Right cardiac atrium (tissue), 5 donors: ENCODE measurements at regions not wholly inside any gene's neighbourhood (a gene's known extent, or its start where the extent isn't known, plus 50 kb on each side); places are given as distances from the start of the nearest gene placed in this dataset.

Experiments
- ATAC-seq, 2 donors: fragments of 200-7000 bp; cut with Tn5 transposase; one replicate each; pipeline versions ENCODE4 v1.8.0 to v1.9.1; 2020; ENCODE audit warnings: moderate library complexity in 2 of 2, mild to moderate bottlenecking in 1 of 2
- DNase-seq, 3 donors: peaks; one replicate each; pipeline ENCODE4 v3.0.0-alpha.2; 2020
- H3K27ac ChIP-seq: one replicate; pipeline ENCODE4 v1.5.1; 2013; ENCODE audit warnings: mild to moderate bottlenecking, low read length, control low read depth, moderate library complexity
- H3K27me3 ChIP-seq: one replicate; pipeline ENCODE4 v1.6.1; 2013; ENCODE audit not compliant: control insufficient read depth, insufficient read depth
- H3K4me1 ChIP-seq: one replicate; pipeline ENCODE4 v1.6.1; 2013; ENCODE audit warnings: low read length; ENCODE audit not compliant: control insufficient read depth, insufficient read depth
- H3K4me3 ChIP-seq: one replicate; pipeline ENCODE4 v1.5.1; 2013; ENCODE audit warnings: low read length, control low read depth
- H3K9me3 ChIP-seq: one replicate; pipeline ENCODE4 v1.6.1; 2013; ENCODE audit warnings: low read length; ENCODE audit not compliant: control insufficient read depth
- WGBS: extraction: QIAGEN DNeasy Blood & Tissue Kit; methylation state at CpG from one replicate; pipeline ENCODE4 v1.1.7; 2013; 5-methylcytosine and 5-hydroxymethylcytosine counted together
- intact Hi-C, 4 donors: fragments of 100-400 bp; cut with DNase I; formaldehyde crosslinking; loops; one replicate each; pipeline versions ENCODE4 v1.11.0 to v1.14.0; 2022 to 2023
- donor health status: healthy with polysubstance abuse.
- donor health status: DM: no; HTN: yes; CAD: no.
- donor health status: DM: no; HTN: no; CAD: no.
- donor health status: DM: no; HTN: yes; CAD: no; lungs with severe emphysema.
- donor health status: DM: yes; HTN: yes; CAD: no.

DNA sequence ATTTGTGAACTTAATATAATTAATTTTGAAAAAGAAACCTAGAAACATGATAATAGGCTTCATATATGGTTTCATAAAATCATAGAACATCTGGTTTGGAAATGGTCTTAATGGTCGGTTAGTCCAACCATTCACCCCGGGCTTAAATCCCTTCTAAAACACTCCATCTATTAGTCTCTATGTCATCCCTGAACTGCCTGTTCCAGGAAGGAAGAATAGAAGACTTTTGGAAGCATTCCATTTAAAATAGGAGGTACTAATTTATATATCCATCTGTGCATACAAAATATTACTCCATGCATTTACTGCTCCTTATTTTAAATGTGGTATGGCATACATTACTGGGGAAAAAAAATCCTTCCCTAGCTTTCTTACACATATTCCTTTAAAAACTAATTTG lies 262.2 kb upstream of the DDX53 start:
- Histone ChIP-seq H3K4me3 (no peak overlapping the region), H3K27me3 (no peaks in the 10 kb centered on the region), H3K9me3 (no peaks in the 10 kb centered on the region), H3K4me1 (no peaks in the 10 kb centered on the region), H3K27ac (no peak overlapping the region)
- no peak for ATAC-seq
- 86% methylated on average over 2 of the region's 2 CpGs for WGBS
- DNase-seq, result no peak
- intact Hi-C loops, result no loop called here

DNA sequence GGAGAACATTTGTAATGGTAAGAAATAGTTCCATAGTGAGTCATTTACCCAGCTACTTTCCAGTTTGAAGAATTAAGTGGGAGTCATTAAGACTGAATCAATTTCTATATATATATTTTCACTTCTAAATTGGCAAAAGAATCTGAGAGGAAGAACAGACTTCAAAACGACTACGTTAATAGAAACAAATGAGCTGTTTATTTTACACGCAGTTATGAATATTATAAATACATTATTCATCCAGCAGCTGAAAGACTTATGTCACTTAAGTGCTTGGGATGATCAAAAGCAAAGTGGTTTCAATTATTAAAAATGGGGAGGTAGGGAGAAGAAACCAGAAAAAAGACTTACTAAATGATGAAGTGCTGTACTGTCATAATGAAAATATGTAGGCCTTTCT lies 260.5 kb upstream of the DDX53 start:
- ATAC-seq (no peak), DNase-seq (no peak)
- Histone ChIP-seq H3K27me3 (no peaks in the 10 kb centered on the region), H3K27ac (no peak overlapping the region), H3K4me3 (no peak overlapping the region), H3K9me3 (no peaks in the 10 kb centered on the region), H3K4me1 (no peaks in the 10 kb centered on the region)
- intact Hi-C loops, result no loop called here
- WGBS, result 79% methylated on average over 3 of the region's 3 CpGs

GRCh38 chrX:22740836-22741235 lies 258.9 kb upstream of the DDX53 start:
- Histone ChIP-seq H3K27ac (no peak overlapping the region), H3K4me3 (no peak overlapping the region), H3K9me3 (no peaks in the 10 kb centered on the region), H3K4me1 (no peaks in the 10 kb centered on the region), H3K27me3 (no peaks in the 10 kb centered on the region)
- ATAC-seq, result no peak
- WGBS, result 62% methylated on average over 4 of the region's 4 CpGs
- no peak for DNase-seq
- intact Hi-C loops, result no loop called here

DNA sequence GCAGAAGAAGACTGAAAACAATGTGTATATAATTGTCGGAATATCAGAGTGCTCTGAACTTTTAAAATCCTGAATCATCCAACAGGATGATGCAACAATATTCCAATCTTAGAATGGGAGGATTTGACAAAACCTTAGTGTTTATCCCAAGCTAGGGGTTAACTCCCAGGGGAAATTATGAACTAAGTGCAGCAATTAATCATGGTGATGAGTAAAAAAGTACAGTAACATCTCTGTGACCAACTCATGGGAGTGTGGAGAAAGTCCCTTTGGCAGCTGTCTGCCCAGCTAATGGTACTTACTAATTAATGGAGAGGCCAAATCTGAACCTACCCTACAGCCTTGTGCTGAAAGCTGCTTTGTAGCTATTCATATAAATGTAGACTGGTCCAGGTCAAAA lies 257.6 kb upstream of the DDX53 start:
- no peak for ATAC-seq

DNA sequence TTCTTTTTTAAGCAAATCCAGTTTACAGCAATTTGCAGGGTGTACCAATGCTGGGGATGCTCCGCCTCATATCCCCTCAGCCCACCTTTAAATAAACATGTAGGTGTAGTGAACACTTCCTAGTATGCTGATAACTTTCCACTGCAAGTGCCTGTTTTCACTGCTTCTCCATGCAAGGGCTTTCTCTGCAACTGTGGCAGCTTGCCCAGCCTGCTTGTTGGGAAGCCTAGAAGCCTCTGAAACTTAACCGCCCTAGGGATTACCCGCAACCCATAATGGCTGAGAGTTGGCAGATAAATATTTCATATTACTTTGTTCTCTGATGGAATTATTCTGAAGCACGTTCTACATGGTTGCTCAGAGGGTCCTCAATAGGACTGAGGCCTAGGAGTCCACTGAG lies 253.7 kb upstream of the DDX53 start:
- no peak for ATAC-seq
- DNase-seq, result peak in 1 of 3 donors; percentile 14

More for the DNA sequence above, 257.6 kb upstream of the DDX53 start:
- no peak for DNase-seq
- Histone ChIP-seq H3K4me1 (no peaks in the 10 kb centered on the region), H3K9me3 (no peaks in the 10 kb centered on the region), H3K27ac (no peak overlapping the region), H3K4me3 (no peak overlapping the region), H3K27me3 (no peaks in the 10 kb centered on the region)
- intact Hi-C loops, result no loop called here
- WGBS, result 67% methylated on average over 1 of the region's 1 CpG

GRCh38 chrX:22748093-22748999 lies 251.4 kb upstream of the DDX53 start:
- Histone ChIP-seq H3K4me1 (no peaks in the 10 kb centered on the region), H3K27ac (no peak overlapping the region), H3K4me3 (no peak overlapping the region), H3K27me3 (no peaks in the 10 kb centered on the region), H3K9me3 (no peaks in the 10 kb centered on the region)
- ATAC-seq (peak; percentile 58 to 60), DNase-seq (peak in 2 of 3 donors; percentile 17 to 37)
- intact Hi-C loops, result loop anchor here in 1 of 4 donors (5.0 kb wide), 1 partner anchor 611 kb away; no protein-coding TSS in a partner anchor
- 23% methylated on average over 7 of the region's 7 CpGs for WGBS

More for the DNA sequence above, 253.7 kb upstream of the DDX53 start:
- H3K4me1 ChIP-seq, result no peaks in the 10 kb centered on the region
- H3K4me3 ChIP-seq, result no peak overlapping the region
- no peaks in the 10 kb centered on the region for H3K9me3 ChIP-seq
- intact Hi-C loops, result loop anchor here in 1 of 4 donors (5.0 kb wide), 1 partner anchor 609 kb away; no protein-coding TSS in a partner anchor
- 89% methylated on average over 4 of the region's 4 CpGs for WGBS
- no peaks in the 10 kb centered on the region for H3K27me3 ChIP-seq
- no peak overlapping the region for H3K27ac ChIP-seq

DNA sequence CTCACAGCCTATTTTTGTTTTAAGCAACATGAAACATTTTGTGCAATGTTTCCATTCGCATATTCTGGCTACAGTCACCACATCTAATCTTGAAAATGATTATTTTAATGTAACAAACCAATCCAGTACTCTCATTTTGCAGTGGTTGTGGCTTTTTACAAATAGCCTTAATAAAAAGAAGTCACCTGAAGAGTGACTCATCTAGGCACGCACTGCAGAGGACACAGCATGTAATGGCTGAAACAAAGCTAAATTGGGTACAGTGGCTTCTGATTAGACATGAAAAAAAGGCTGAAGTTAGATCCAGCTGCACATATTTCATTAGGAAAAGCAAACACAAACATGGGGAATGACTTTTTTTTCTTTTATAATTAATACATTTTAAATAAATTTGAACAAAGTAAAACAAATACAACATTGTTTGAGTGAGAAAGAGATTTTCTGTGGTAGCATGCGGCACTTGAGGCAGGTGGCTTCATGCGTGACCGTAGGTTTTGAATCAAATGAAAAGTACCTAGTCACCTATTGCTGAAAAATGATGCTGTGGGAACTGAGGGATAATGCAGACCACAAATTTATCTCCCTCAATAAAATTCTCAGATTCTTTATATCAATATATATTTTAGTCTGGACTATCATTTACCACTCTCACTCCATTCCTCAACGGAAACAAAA lies 240.8 kb upstream of the DDX53 start:
- DNase-seq (no peak), ATAC-seq (no peak)
- Histone ChIP-seq H3K9me3 (no peaks in the 10 kb centered on the region), H3K27me3 (no peaks in the 10 kb centered on the region), H3K4me1 (no peaks in the 10 kb centered on the region), H3K27ac (no peak overlapping the region), H3K4me3 (no peak overlapping the region)
- WGBS, result 83% methylated on average over 6 of the region's 6 CpGs
- intact Hi-C loops, result no loop called here

DNA sequence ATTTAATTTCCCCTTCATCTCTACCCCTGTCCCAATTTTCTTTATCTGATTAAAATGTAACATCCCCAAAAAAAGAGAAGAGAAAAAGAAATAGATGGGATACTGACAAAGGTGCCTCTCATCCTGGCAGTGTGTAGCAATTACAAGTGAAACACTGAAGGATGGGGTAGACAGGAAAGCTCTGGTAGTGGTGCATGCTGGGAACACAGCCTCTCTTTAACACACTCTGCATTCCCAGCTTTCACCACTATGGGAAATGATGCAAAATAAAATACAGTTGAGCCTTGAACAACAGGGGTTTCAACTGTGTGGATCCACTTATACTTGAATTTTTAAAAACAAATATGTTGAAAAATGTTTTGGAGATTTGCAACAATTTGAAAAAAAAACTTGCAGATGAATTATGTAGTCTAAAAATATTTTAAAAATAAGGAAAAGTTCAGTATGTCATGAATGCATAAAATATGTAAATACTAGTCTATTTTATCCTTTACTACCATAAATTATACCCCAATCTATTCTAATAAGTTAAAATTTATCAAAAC lies 239.2 kb upstream of the DDX53 start:
- no peak overlapping the region for H3K4me3 ChIP-seq
- DNase-seq, result no peak
- intact Hi-C loops, result no loop called here
- no peaks in the 10 kb centered on the region for H3K27me3 ChIP-seq
- H3K27ac ChIP-seq, result no peak overlapping the region
- no peaks in the 10 kb centered on the region for H3K4me1 ChIP-seq
- no peak for ATAC-seq
- H3K9me3 ChIP-seq, result no peaks in the 10 kb centered on the region

DNA sequence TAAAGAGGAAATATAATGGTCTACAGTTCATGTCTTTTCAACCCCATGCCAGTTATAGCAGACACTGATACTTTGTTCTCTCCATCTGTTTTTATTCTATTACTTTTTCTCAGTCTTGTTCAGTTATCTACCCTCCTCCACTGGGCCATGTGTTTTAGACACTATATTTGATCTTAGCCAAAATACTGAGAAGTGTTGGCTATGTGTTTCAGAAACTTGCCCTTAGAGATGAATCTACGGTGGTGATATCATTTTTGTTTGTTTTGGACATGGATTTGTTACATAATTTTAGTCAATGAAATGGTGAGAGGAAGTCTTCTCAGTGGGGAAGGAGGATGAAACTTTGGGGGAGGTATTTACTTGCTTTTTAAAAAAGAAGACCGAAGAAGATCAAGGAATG lies 211.5 kb upstream of the DDX53 start:
- WGBS, result 80% methylated on average over 2 of the region's 2 CpGs

GRCh38 chrX:22795671-22796070 lies 204.1 kb upstream of the DDX53 start:
- intact Hi-C loops, result no loop called here
- WGBS, result 69% methylated on average over 5 of the region's 5 CpGs
- H3K27ac ChIP-seq, result no peak overlapping the region

More for the DNA sequence above, 211.5 kb upstream of the DDX53 start:
- H3K9me3 ChIP-seq, result no peaks in the 10 kb centered on the region
- H3K27ac ChIP-seq, result no peak overlapping the region
- no peak for ATAC-seq
- H3K4me3 ChIP-seq, result no peak overlapping the region
- DNase-seq, result no peak
- H3K27me3 ChIP-seq, result no peaks in the 10 kb centered on the region
- intact Hi-C loops, result no loop called here
- no peaks in the 10 kb centered on the region for H3K4me1 ChIP-seq

GRCh38 chrX:22800360-22800759 lies 199.4 kb upstream of the DDX53 start:
- Histone ChIP-seq H3K27ac (no peak overlapping the region), H3K9me3 (no peaks in the 10 kb centered on the region), H3K4me3 (no peak overlapping the region), H3K4me1 (no peaks in the 10 kb centered on the region), H3K27me3 (no peaks in the 10 kb centered on the region)
- DNase-seq, result peak; percentile 41 to 51 (median 43)
- intact Hi-C loops, result no loop called here
- WGBS, result 37% methylated on average over 4 of the region's 4 CpGs
- ATAC-seq, result peak; percentile 71 to 72

More at GRCh38 chrX:22795671-22796070, 204.1 kb upstream of the DDX53 start:
- Histone ChIP-seq H3K4me1 (no peaks in the 10 kb centered on the region), H3K9me3 (no peaks in the 10 kb centered on the region), H3K27me3 (no peaks in the 10 kb centered on the region), H3K4me3 (no peak overlapping the region)
- ATAC-seq (no peak), DNase-seq (no peak)
